ENCODE measurements at regions not wholly inside any gene's neighbourhood (a gene's known extent, or its start where the extent isn't known, plus 50 kb on each side); places are given as distances from the start of the nearest gene placed in this dataset.
A peak's percentile ranks its signal among the peaks of the same experiment; 100 is the strongest.

- Histone ChIP-seq H3K9me3 (no peaks in the 10 kb centered on the region), H3K27ac (no peak overlapping the region), H3K27me3 (ENCODE audit: low read depth) (no peaks in the 10 kb centered on the region), H3K4me3 (no peak overlapping the region), H3K4me1 (peaks cover 2% of the 10 kb centered on the region), H3K36me3 (no peaks in the 10 kb centered on the region)
- TF ChIP-seq CTCF (IDR thresholded peaks at IDR 0.05): no peak
- no peak for ATAC-seq
- intact Hi-C loops (cut with DNase I): no loop called here
- DNase-seq: no peak
Observed at GRCh38 chr4:74613266-74613665, 168.3 kb downstream of the AREG start.

- H3K9me3 ChIP-seq: no peaks in the 10 kb centered on the region
- H3K27me3 ChIP-seq (ENCODE audit: low read depth): no peaks in the 10 kb centered on the region
- peaks cover 8% of the 10 kb centered on the region for H3K4me1 ChIP-seq
- H3K36me3 ChIP-seq: no peaks in the 10 kb centered on the region
- no peak for TF ChIP-seq CTCF (IDR thresholded peaks at IDR 0.05)
- no peak overlapping the region for H3K4me3 ChIP-seq
- intact Hi-C loops (cut with DNase I): no loop called here
- H3K27ac ChIP-seq: no peak overlapping the region
- ATAC-seq: no peak
- no peak for DNase-seq
Observed at GRCh38 chr4:74615411-74615810, 170.5 kb downstream of the AREG start.

- no peak overlapping the region for H3K4me3 ChIP-seq
- DNase-seq (no peak), ATAC-seq (no peak)
- intact Hi-C loops (cut with DNase I): no loop called here
- H3K4me1 ChIP-seq: peaks cover 19% of the 10 kb centered on the region
- no peaks in the 10 kb centered on the region for H3K27me3 ChIP-seq (ENCODE audit: low read depth)
- H3K36me3 ChIP-seq: no peaks in the 10 kb centered on the region
- H3K9me3 ChIP-seq: no peaks in the 10 kb centered on the region
- no peak overlapping the region for H3K27ac ChIP-seq
- TF ChIP-seq CTCF (IDR thresholded peaks at IDR 0.05): no peak
Observed at GRCh38 chr4:74618166-74618565, 173.2 kb downstream of the AREG start.

- no peaks in the 10 kb centered on the region for H3K36me3 ChIP-seq
- TF ChIP-seq CTCF (IDR thresholded peaks at IDR 0.05): no peak
- peaks cover 22% of the 10 kb centered on the region for H3K4me1 ChIP-seq
- intact Hi-C loops (cut with DNase I): no loop called here
- H3K27ac ChIP-seq: no peak overlapping the region
- no peaks in the 10 kb centered on the region for H3K27me3 ChIP-seq (ENCODE audit: low read depth)
- ATAC-seq: peak; percentile 30 to 38
- no peaks in the 10 kb centered on the region for H3K9me3 ChIP-seq
- no peak overlapping the region for H3K4me3 ChIP-seq
- DNase-seq: no peak
Observed at GRCh38 chr4:74618659-74619058, 173.7 kb downstream of the AREG start.

GRCh38 chr4:74619931-74620702 lies 174.2 kb downstream of the BTC start:
- Histone ChIP-seq H3K27ac (no peak overlapping the region), H3K27me3 (ENCODE audit: low read depth) (no peaks in the 10 kb centered on the region), H3K9me3 (no peaks in the 10 kb centered on the region), H3K36me3 (no peaks in the 10 kb centered on the region), H3K4me3 (no peak overlapping the region), H3K4me1 (peaks cover 24% of the 10 kb centered on the region)
- intact Hi-C loops (cut with DNase I): no loop called here
- ATAC-seq (peak; percentile 84 to 87), DNase-seq (no peak)
- no peak for TF ChIP-seq CTCF (IDR thresholded peaks at IDR 0.05)

Measured in lower lobe of right lung (tissue), 2 donors.